ENCODE measurements at regions not wholly inside any gene's neighbourhood (a gene's known extent, or its start where the extent isn't known, plus 50 kb on each side); places are given as distances from the start of the nearest gene placed in this dataset.

GRCh38 chr12:116508145-116509121, 50.7 kb upstream of the MAP1LC3B2 start:
- TF ChIP-seq CTCF (IDR thresholded peaks at IDR 0.05) = no peak

More at GRCh38 chr12:116508145-116509121, 50.7 kb upstream of the MAP1LC3B2 start:
- Histone ChIP-seq H3K4me1 (peaks cover 4 to 17% of the 10 kb centered on the region in 2 donors), H3K4me3 (peak overlapping the region; percentile 30 to 36), H3K27ac (peak overlapping the region in 1 of 2 donors; percentile 35), H3K36me3 (no peaks in the 10 kb centered on the region), H3K9me3 (no peaks in the 10 kb centered on the region), H3K27me3 (peaks cover 0 to 29% of the 10 kb centered on the region in 2 donors)
- DNase-seq (peak in 3 of 4 donors; percentile 38 to 86 (median 41)), ATAC-seq (peak; percentile 58)
- intact Hi-C loops (cut with DNase I) = no loop called here

Small RNA genes lying in the stretch of these regions (microRNA-seq; reads per million reads assigned to microRNA genes)
- 0 reads per million in 2 donors for gene MIR4472-2
